Left ventricle myocardium inferior (tissue), 1 donor: ENCODE measurements at regions not wholly inside any gene's neighbourhood (a gene's known extent, or its start where the extent isn't known, plus 50 kb on each side); places are given as distances from the start of the nearest gene placed in this dataset.

Experiments
- DNase-seq: peaks from one replicate; pipeline ENCODE4 v3.0.0-alpha.2; 2020
- H3K27ac ChIP-seq: fragments of 200-600 bp; replicated peaks from 2 replicates; pipeline ENCODE4 v1.8.0; 2021
- H3K27me3 ChIP-seq: fragments of 200-600 bp; 2 replicates; pipeline ENCODE4 v1.8.0; 2021; ENCODE audit warnings: low read depth
- H3K36me3 ChIP-seq: fragments of 200-600 bp; 2 replicates; pipeline ENCODE4 v1.8.0; 2021
- H3K4me1 ChIP-seq: fragments of 200-600 bp; 2 replicates; pipeline ENCODE4 v1.8.0; 2021
- H3K4me3 ChIP-seq: fragments of 200-600 bp; 2 replicates; pipeline ENCODE4 v1.8.0; 2021; ENCODE audit warnings: mild to moderate bottlenecking, moderate library complexity
- H3K9me3 ChIP-seq: fragments of 200-600 bp; replicated peaks from 2 replicates; pipeline ENCODE4 v1.8.0; 2021
- intact Hi-C: fragments of 100-400 bp; cut with micrococcal nuclease; formaldehyde crosslinking; loops from one replicate; pipeline ENCODE4 v1.11.0; 2022
- TF ChIP-seq, protein P1 (sequence below): fragments of 200-600 bp; IDR thresholded peaks from 2 replicates; pipeline ENCODE4 v1.8.0; 2021; ENCODE audit warnings: antibody characterized with exemption, mild to moderate bottlenecking, borderline replicate concordance
- donor health status: DM: no; HTN: yes; CAD: no; lungs with severe emphysema.

- Histone ChIP-seq H3K4me1 (no peaks in the 10 kb centered on the region), H3K27ac (no peak overlapping the region), H3K36me3 (no peaks in the 10 kb centered on the region), H3K9me3 (no peaks in the 10 kb centered on the region), H3K4me3 (no peak overlapping the region), H3K27me3 (no peaks in the 10 kb centered on the region)
- intact Hi-C loops: no loop called here
- TF ChIP-seq, protein P1, sequence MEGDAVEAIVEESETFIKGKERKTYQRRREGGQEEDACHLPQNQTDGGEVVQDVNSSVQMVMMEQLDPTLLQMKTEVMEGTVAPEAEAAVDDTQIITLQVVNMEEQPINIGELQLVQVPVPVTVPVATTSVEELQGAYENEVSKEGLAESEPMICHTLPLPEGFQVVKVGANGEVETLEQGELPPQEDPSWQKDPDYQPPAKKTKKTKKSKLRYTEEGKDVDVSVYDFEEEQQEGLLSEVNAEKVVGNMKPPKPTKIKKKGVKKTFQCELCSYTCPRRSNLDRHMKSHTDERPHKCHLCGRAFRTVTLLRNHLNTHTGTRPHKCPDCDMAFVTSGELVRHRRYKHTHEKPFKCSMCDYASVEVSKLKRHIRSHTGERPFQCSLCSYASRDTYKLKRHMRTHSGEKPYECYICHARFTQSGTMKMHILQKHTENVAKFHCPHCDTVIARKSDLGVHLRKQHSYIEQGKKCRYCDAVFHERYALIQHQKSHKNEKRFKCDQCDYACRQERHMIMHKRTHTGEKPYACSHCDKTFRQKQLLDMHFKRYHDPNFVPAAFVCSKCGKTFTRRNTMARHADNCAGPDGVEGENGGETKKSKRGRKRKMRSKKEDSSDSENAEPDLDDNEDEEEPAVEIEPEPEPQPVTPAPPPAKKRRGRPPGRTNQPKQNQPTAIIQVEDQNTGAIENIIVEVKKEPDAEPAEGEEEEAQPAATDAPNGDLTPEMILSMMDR: no peak
- no peak for DNase-seq
These were observed 509.6 kb upstream of the CAMK1G start for GRCh38 chr1:209073879-209074278.

DNA sequence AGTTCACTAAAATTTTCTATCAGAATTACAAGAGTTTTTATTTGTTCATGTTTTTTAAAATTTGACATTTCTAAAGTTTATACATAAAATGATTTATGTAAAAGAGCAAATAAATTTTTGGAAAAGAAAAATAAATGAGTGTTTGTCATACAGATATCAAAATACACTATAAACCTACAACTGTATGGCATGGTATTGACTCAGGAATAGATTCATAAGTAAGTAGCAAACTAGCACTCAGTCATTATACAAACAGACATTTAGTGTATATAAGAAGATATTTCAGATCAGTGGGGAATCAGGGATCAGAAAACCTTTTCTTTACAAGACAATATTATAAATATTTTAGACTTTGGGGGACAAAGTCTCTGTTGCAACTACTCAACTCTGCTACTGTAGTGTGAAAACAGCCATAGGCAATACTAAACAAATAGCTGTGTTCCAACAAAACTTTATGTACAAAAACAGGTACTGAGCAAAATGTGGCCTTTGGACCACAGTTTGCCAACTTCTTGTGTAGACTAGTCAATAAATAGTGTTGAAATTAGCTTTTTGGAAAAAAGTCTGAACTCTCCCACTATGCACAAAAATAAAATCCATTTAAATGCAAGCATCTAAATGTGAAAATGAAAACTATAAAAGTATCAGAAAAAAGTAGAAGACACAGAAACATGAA lies 508.8 kb upstream of the CAMK1G start:
- no peak for DNase-seq
- Histone ChIP-seq H3K27ac (no peak overlapping the region), H3K4me3 (no peak overlapping the region), H3K9me3 (no peaks in the 10 kb centered on the region), H3K4me1 (no peaks in the 10 kb centered on the region), H3K27me3 (no peaks in the 10 kb centered on the region), H3K36me3 (no peaks in the 10 kb centered on the region)
- intact Hi-C loops: no loop called here
- TF ChIP-seq, protein P1: no peak

- Histone ChIP-seq H3K27ac (no peak overlapping the region), H3K4me1 (no peaks in the 10 kb centered on the region), H3K36me3 (no peaks in the 10 kb centered on the region), H3K27me3 (no peaks in the 10 kb centered on the region), H3K9me3 (no peaks in the 10 kb centered on the region), H3K4me3 (no peak overlapping the region)
- TF ChIP-seq, protein P1: no peak
- no peak for DNase-seq
- intact Hi-C loops: no loop called here
These were observed 506.8 kb upstream of the CAMK1G start for GRCh38 chr1:209076688-209077087.

DNA sequence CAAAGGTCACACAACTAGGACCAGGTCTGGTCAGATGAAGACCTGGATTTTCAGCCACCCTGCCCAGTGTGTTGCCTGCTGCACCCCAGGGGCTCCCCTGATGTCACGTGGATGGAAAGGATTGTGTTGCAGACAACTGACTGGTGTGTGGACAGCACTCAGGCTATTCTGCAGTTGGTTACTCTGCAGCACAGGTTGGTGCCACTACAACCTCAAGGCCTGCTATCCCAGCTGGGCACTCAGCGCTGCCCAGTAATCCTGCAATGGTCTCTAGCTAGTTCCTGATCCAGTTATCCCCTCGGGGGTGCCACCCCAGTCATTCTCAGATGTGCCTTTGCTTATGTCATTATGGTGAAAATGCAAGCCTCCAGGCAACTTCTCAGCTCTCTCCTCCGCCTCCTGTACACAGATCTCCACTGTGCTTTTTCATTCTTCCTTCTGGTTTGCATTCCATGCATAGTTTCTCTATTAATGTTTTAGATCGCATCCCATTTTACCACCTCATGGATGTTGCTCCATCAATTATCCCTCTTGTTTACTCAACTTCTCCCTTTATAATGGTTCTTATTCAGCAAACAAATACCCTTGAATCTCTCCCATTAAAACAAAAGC lies 503.2 kb upstream of the CAMK1G start:
- H3K4me1 ChIP-seq: no peaks in the 10 kb centered on the region
- no peak overlapping the region for H3K4me3 ChIP-seq
- H3K27ac ChIP-seq: no peak overlapping the region
- no peak for DNase-seq
- no peaks in the 10 kb centered on the region for H3K36me3 ChIP-seq
- H3K27me3 ChIP-seq: no peaks in the 10 kb centered on the region
- TF ChIP-seq, protein P1: no peak
- H3K9me3 ChIP-seq: no peaks in the 10 kb centered on the region
- intact Hi-C loops: no loop called here

DNA sequence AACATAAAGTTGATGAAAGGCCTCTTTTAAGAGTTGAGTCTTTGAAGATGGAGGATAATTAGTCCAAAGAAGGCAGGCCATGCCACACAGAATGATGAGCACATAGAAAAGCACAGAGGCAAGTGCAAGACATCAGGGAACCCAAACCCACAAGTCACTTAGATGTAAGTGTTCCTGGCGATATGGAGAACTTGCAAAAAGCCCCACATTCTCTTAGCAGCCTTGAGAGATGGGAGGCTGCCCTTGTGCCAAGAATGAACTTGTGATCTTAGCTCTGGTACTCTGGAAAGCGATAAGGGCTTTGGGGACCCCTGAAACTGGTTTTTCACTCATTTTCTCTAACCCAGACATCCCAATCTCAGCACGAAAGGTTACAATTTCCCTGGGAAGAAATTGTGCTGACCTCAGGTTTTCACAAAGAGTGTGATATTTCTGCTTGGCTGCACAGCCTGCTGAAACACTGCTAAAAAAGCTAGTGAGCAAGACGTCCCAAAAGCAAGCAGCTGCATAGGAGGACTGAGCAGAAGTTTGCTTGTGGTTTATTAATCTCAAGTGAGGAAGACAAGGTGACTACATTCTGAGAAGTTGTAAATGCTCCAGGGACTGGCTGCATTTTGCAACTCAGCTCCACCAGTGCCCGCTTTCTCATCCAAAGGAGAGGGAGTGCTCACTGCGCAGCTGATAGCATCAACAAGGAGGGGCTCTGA lies 496.9 kb upstream of the CAMK1G start:
- TF ChIP-seq, protein P1: no peak
- DNase-seq: no peak
- intact Hi-C loops: no loop called here

More for the DNA sequence above, 496.9 kb upstream of the CAMK1G start:
- Histone ChIP-seq H3K27ac (no peak overlapping the region), H3K4me3 (no peak overlapping the region), H3K9me3 (peaks cover 8% of the 10 kb centered on the region), H3K27me3 (no peaks in the 10 kb centered on the region), H3K36me3 (no peaks in the 10 kb centered on the region), H3K4me1 (no peaks in the 10 kb centered on the region)
